ENCODE measurements at regions not wholly inside any gene's neighbourhood (a gene's known extent, or its start where the extent isn't known, plus 50 kb on each side); places are given as distances from the start of the nearest gene placed in this dataset.

DNA sequence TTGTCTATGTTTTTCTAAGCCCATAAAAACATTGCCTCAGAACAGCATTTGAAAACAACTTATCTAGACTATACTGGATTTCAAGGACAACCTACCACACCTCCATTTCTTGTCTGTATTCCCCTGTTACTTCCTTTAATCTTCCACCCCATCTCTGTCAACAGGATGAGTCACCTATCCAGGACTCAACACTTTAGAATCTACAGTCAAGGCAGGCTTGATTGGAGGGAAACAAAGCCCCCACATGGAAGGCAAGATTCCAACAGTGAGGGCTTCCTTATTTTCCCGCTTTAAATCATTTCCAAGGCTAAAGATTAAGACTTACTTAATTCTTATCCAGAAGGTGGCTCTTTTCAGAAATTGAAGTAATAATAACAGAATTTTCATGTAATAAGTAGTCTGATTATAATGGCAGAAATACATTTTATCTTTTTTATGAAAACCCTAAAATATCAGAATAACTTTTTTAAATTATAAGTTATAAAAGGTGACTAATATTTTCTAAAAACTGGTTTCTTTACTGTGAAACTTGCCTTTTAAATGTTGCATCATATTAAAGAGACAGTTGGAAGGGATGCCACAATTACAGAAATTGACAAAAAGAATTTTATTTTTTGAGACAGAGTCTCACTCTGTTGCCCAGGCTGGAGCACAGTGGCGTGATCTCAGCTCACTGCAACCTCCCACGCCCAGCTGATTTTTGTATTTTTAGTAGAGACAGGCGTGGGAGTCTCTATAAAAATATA, 138.7 kb upstream of the CCDC150 start:
- ChIA-PET CTCF (no interaction called here), POLR2A (no interaction called here)
- TF ChIP-seq, protein P1, sequence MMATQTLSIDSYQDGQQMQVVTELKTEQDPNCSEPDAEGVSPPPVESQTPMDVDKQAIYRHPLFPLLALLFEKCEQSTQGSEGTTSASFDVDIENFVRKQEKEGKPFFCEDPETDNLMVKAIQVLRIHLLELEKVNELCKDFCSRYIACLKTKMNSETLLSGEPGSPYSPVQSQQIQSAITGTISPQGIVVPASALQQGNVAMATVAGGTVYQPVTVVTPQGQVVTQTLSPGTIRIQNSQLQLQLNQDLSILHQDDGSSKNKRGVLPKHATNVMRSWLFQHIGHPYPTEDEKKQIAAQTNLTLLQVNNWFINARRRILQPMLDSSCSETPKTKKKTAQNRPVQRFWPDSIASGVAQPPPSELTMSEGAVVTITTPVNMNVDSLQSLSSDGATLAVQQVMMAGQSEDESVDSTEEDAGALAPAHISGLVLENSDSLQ (IDR thresholded peaks at IDR 0.05), result no peak
- TF ChIP-seq NFRKB (IDR thresholded peaks at IDR 0.05), result no peak
- TF ChIP-seq FOXK2 (IDR thresholded peaks at IDR 0.05), result no peak
- TF ChIP-seq ARNT (IDR thresholded peaks at IDR 0.05), result no peak
- TF ChIP-seq BHLHE40 (IDR thresholded peaks at IDR 0.05; ENCODE audit: borderline replicate concordance), result no peak
- no peak for TF ChIP-seq SUZ12 (IDR thresholded peaks at IDR 0.05)
- no peak for DNase-seq (ENCODE audit: extremely low spot score)

DNA sequence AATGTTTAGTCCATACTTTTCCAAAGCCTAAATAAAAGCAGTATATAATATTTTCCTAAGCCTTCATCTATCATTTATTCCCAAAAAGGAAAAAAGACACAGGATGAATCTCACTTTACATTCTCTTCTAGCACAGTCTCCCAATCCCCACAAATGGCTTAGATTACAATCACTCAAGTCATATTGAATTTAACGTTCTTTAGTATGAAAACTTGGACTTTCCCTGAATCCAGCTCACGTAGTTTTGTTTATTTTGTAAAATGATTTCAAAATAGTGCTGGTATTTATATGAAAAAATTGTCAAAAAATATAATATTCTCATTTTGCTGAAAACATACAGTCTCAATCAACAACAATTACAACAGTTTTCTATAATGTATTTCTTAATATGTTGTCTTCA, 137.7 kb upstream of the CCDC150 start:
- ChIA-PET CTCF (interaction anchor here (1.1 kb wide), 1 partner anchor 249 kb away, joined by 3 read pairs; no protein-coding TSS in a partner anchor), POLR2A (no interaction called here)
- TF ChIP-seq HDGF (IDR thresholded peaks at IDR 0.05; ENCODE audit: borderline replicate concordance) (no peak), NFRKB (IDR thresholded peaks at IDR 0.05) (no peak), FOXK2 (IDR thresholded peaks at IDR 0.05) (no peak), ARNT (IDR thresholded peaks at IDR 0.05) (no peak), BHLHE40 (IDR thresholded peaks at IDR 0.05; ENCODE audit: borderline replicate concordance) (no peak), CTBP1 (IDR thresholded peaks at IDR 0.05; ENCODE audit: borderline replicate concordance) (no peak), FOXM1 (IDR thresholded peaks at IDR 0.05; ENCODE audit: borderline replicate concordance) (no peak), FOXA1 (IDR thresholded peaks at IDR 0.05) (no peak), TARDBP (IDR thresholded peaks at IDR 0.05) (no peak), ZNF384 (IDR thresholded peaks at IDR 0.05) (no peak), SUZ12 (IDR thresholded peaks at IDR 0.05) (no peak), L3MBTL2 (conservative IDR thresholded peaks at IDR 0.05) (no peak), SP1 (IDR thresholded peaks at IDR 0.05) (no peak)
- TF ChIP-seq, protein P1 (IDR thresholded peaks at IDR 0.05), result no peak
- DNase-seq (ENCODE audit: extremely low spot score), result no peak

DNA sequence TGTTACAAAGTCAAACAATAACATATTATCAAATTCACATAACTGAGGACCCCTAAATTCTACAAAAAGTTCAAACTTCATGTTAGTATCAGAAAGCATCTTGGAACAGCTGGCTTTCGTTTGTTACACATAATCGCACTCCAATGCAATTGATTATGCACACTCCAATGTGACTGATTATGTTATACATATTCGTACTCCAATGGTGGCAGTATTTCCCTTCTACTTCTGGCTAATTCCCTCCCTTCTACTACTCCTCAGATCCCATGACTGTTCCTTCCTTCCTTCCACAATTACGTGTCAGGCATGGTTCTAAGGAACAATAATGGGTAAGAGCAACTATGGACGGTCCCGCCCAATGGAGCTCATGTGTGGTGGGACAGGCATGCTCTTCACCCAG, 137.1 kb upstream of the CCDC150 start:
- ChIA-PET POLR2A (no interaction called here), CTCF (interaction anchor here (1.1 kb wide), 1 partner anchor 249 kb away, joined by 3 read pairs; no protein-coding TSS in a partner anchor)
- no peak for TF ChIP-seq NFRKB (IDR thresholded peaks at IDR 0.05)
- no peak for TF ChIP-seq TARDBP (IDR thresholded peaks at IDR 0.05)
- TF ChIP-seq BHLHE40 (IDR thresholded peaks at IDR 0.05; ENCODE audit: borderline replicate concordance), result no peak
- no peak for TF ChIP-seq HDGF (IDR thresholded peaks at IDR 0.05; ENCODE audit: borderline replicate concordance)
- no peak for TF ChIP-seq ELF4 (IDR thresholded peaks at IDR 0.05)
- TF ChIP-seq FOXA1 (IDR thresholded peaks at IDR 0.05), result no peak
- TF ChIP-seq FOXK2 (IDR thresholded peaks at IDR 0.05), result no peak
- TF ChIP-seq SP1 (IDR thresholded peaks at IDR 0.05), result no peak
- TF ChIP-seq FOXM1 (IDR thresholded peaks at IDR 0.05; ENCODE audit: borderline replicate concordance), result no peak
- no peak for TF ChIP-seq CTBP1 (IDR thresholded peaks at IDR 0.05; ENCODE audit: borderline replicate concordance)
- TF ChIP-seq ARNT (IDR thresholded peaks at IDR 0.05), result no peak
- TF ChIP-seq LEF1 (IDR thresholded peaks at IDR 0.05; ENCODE audit: borderline replicate concordance), result no peak
- TF ChIP-seq L3MBTL2 (conservative IDR thresholded peaks at IDR 0.05), result no peak
- no peak for TF ChIP-seq ZNF384 (IDR thresholded peaks at IDR 0.05)
- TF ChIP-seq SUZ12 (IDR thresholded peaks at IDR 0.05), result no peak
- TF ChIP-seq, protein P1 (IDR thresholded peaks at IDR 0.05), result no peak
- DNase-seq (ENCODE audit: extremely low spot score), result no peak

DNA sequence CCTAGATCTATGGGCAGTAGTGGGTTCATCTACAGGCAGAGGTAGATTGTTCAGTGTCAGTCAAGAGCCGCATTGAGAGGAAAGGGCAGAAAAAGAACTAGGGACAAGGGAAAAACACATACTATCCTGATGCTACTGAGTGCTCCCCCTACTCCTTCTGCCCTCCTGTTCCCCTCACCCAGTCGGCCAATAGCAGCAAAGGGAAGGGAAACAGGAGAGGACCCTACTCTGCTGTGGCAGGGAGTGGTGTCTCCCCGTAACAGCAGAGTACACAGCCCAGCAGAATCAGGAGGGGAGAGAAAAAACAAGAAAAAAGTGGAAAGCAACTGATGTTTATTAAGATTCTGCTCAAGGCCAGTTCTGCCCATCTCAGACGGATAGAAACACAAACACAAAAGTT, 136.1 kb upstream of the CCDC150 start:
- TF ChIP-seq LEF1 (IDR thresholded peaks at IDR 0.05; ENCODE audit: borderline replicate concordance), result no peak
- TF ChIP-seq FOXK2 (IDR thresholded peaks at IDR 0.05), result no peak
- no peak for TF ChIP-seq ZNF384 (IDR thresholded peaks at IDR 0.05)
- no peak for TF ChIP-seq ARNT (IDR thresholded peaks at IDR 0.05)
- TF ChIP-seq SUZ12 (IDR thresholded peaks at IDR 0.05), result no peak
- TF ChIP-seq ELF4 (IDR thresholded peaks at IDR 0.05), result no peak
- no peak for TF ChIP-seq BHLHE40 (IDR thresholded peaks at IDR 0.05; ENCODE audit: borderline replicate concordance)
- TF ChIP-seq SP1 (IDR thresholded peaks at IDR 0.05), result no peak
- TF ChIP-seq NFRKB (IDR thresholded peaks at IDR 0.05), result no peak
- CTCF ChIA-PET, result no interaction called here
- POLR2A ChIA-PET, result no interaction called here
- DNase-seq (ENCODE audit: extremely low spot score), result no peak

DNA sequence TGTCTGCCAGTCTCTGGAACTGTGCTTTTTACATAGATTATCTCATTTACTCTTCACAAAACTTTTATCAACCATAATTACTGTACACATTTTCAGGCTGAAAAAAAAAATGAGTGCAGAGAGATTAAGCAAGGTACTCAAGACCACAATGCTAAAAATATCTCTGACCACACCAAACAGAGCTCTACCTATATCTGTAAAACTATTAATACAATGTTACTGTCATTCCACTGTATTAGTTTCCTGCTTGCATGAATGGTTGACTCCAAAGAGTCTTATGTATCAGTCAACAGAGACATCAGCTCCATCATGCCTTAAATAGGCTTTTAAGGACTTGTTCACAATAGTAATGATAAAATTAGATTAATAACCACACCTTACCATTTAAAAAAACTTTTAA, 134.7 kb upstream of the CCDC150 start:
- CTCF ChIA-PET, result no interaction called here

More for the DNA sequence above, 134.7 kb upstream of the CCDC150 start:
- TF ChIP-seq ARNT (IDR thresholded peaks at IDR 0.05), result no peak
- no peak for TF ChIP-seq FOXM1 (IDR thresholded peaks at IDR 0.05; ENCODE audit: borderline replicate concordance)
- TF ChIP-seq, protein P1 (IDR thresholded peaks at IDR 0.05), result no peak
- no peak for TF ChIP-seq NFRKB (IDR thresholded peaks at IDR 0.05)
- no peak for TF ChIP-seq LEF1 (IDR thresholded peaks at IDR 0.05; ENCODE audit: borderline replicate concordance)
- no peak for TF ChIP-seq FOXA1 (IDR thresholded peaks at IDR 0.05)
- POLR2A ChIA-PET, result no interaction called here
- no peak for DNase-seq (ENCODE audit: extremely low spot score)

Data from HEK293T (cell line).